Fibroblast of lung (primary cell): ENCODE measurements at regions not wholly inside any gene's neighbourhood (a gene's known extent, or its start where the extent isn't known, plus 50 kb on each side); places are given as distances from the start of the nearest gene placed in this dataset.

ENCODE experiments used
- DNase-seq, 2 donors: peaks; one replicate each; pipeline versions ENCODE4 v3.0.0 to v3.0.0-alpha.2; 2010; ENCODE audit warnings: low read depth in 2 of 2
- H2AFZ ChIP-seq: 2 replicates; pipeline ENCODE4 v1.5.1; 2012; ENCODE audit warnings: low read length, control low read depth, inconsistent platforms
- H3K27ac ChIP-seq: 2 replicates; pipeline ENCODE4 v1.5.1; 2011; ENCODE audit warnings: low read length, control low read depth; ENCODE audit not compliant: insufficient read depth
- H3K27me3 ChIP-seq: 2 replicates; pipeline ENCODE4 v1.5.1; 2011; ENCODE audit warnings: mild to moderate bottlenecking, low read length; ENCODE audit not compliant: control insufficient read depth, insufficient read depth
- H3K36me3 ChIP-seq: 2 replicates; pipeline ENCODE4 v1.5.1; 2011; ENCODE audit warnings: low read length; ENCODE audit not compliant: control insufficient read depth, insufficient read depth
- H3K4me1 ChIP-seq: 2 replicates; pipeline ENCODE4 v1.5.1; 2011; ENCODE audit warnings: low read length; ENCODE audit not compliant: control insufficient read depth, insufficient read depth; ENCODE audit errors: extremely low read depth
- H3K4me2 ChIP-seq: 2 replicates; pipeline ENCODE4 v1.5.1; 2011; ENCODE audit warnings: low read length, control low read depth; ENCODE audit not compliant: insufficient read depth; ENCODE audit errors: extremely low read depth
- H3K4me3 ChIP-seq, 4 experiments: fragments of 200-600 bp in 1 of 4; sonication (generic) in 1 of 4; replicated peaks in 1 of 4; 2 replicates each; pipeline ENCODE4 v1.5.1; 2011 to 2016; ENCODE audit warnings: low read length in 4 of 4, low read depth in 3 of 4, mild to moderate bottlenecking in 3 of 4, control low read depth in 2 of 4, inconsistent platforms in 1 of 4, mixed read lengths in 1 of 4; ENCODE audit not compliant: insufficient read depth in 1 of 4; ENCODE audit errors: control extremely low read depth in 1 of 4
- H3K79me2 ChIP-seq: 2 replicates; pipeline ENCODE4 v1.5.1; 2012; ENCODE audit warnings: mild to moderate bottlenecking, low read length, inconsistent platforms; ENCODE audit not compliant: control insufficient read depth, insufficient read depth
- H3K9ac ChIP-seq: 2 replicates; pipeline ENCODE4 v1.5.1; 2011; ENCODE audit warnings: mild to moderate bottlenecking, low read length, control low read depth; ENCODE audit not compliant: insufficient read depth
- H3K9me3 ChIP-seq: 2 replicates; pipeline ENCODE4 v1.5.1; 2012; ENCODE audit warnings: low read depth, low read length; ENCODE audit not compliant: control insufficient read depth, insufficient read depth
- H4K20me1 ChIP-seq: 2 replicates; pipeline ENCODE4 v1.5.1; 2011; ENCODE audit warnings: low read length; ENCODE audit not compliant: control insufficient read depth, insufficient read depth; ENCODE audit errors: extremely low read depth
- EZH2 ChIP-seq: IDR thresholded peaks from 2 replicates; pipeline ENCODE4 v1.5.1; 2012; ENCODE audit warnings: low read length, control low read depth, mild to moderate bottlenecking; ENCODE audit errors: missing control alignments
- TF ChIP-seq, protein P1 (sequence below), 2 donors: IDR thresholded peaks in 1 of 2; conservative IDR thresholded peaks in 1 of 2; 1 replicate in 1 of 2; 2 replicates in 1 of 2; pipeline ENCODE4 v1.5.1; 2011 to 2012; ENCODE audit warnings: low read length in 2 of 2, control low read depth in 1 of 2, inconsistent platforms in 1 of 2, low read depth in 1 of 2, mild to moderate bottlenecking in 1 of 2

DNA sequence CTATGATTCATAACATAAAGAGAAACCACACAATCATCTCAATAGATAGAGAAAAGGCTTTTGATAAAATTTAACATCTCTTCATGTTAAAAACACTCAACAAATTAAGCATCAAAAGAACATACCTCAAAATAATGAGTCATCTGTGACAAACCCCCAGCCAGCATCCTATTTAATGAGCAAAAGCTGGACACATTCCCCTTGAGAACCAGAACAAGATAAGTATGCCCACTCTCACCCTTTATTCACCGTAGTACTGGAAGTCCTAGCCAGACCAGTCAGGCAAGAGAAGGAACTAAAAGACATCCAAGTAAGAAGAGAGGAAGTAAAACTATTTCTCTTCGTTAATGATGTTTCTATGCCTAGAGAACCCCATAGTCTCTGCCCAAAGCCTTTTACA is 507.2 kb downstream of the PABPC4L start:
- Histone ChIP-seq H2AFZ (no peak overlapping the region), H3K9me3 (no peaks in the 10 kb centered on the region), H3K9ac (no peak overlapping the region), H3K4me3 (no peak overlapping the region), H3K27me3 (no peaks in the 10 kb centered on the region), H3K4me1 (no peaks in the 10 kb centered on the region), H3K79me2 (no peaks in the 10 kb centered on the region), H3K27ac (no peak overlapping the region), H3K36me3 (no peaks in the 10 kb centered on the region), H3K4me2 (no peak overlapping the region), H4K20me1 (no peaks in the 10 kb centered on the region)
- no peak for TF ChIP-seq EZH2
- TF ChIP-seq, protein P1, sequence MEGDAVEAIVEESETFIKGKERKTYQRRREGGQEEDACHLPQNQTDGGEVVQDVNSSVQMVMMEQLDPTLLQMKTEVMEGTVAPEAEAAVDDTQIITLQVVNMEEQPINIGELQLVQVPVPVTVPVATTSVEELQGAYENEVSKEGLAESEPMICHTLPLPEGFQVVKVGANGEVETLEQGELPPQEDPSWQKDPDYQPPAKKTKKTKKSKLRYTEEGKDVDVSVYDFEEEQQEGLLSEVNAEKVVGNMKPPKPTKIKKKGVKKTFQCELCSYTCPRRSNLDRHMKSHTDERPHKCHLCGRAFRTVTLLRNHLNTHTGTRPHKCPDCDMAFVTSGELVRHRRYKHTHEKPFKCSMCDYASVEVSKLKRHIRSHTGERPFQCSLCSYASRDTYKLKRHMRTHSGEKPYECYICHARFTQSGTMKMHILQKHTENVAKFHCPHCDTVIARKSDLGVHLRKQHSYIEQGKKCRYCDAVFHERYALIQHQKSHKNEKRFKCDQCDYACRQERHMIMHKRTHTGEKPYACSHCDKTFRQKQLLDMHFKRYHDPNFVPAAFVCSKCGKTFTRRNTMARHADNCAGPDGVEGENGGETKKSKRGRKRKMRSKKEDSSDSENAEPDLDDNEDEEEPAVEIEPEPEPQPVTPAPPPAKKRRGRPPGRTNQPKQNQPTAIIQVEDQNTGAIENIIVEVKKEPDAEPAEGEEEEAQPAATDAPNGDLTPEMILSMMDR (conservative IDR thresholded peaks at IDR 0.05 in 1 of 2, IDR thresholded peaks at IDR 0.05 in 1 of 2; ENCODE audit: low read depth in 1 of 2, low read length in 2 of 2): no peak
- DNase-seq: peak in 1 of 2 donors; percentile 52

DNA sequence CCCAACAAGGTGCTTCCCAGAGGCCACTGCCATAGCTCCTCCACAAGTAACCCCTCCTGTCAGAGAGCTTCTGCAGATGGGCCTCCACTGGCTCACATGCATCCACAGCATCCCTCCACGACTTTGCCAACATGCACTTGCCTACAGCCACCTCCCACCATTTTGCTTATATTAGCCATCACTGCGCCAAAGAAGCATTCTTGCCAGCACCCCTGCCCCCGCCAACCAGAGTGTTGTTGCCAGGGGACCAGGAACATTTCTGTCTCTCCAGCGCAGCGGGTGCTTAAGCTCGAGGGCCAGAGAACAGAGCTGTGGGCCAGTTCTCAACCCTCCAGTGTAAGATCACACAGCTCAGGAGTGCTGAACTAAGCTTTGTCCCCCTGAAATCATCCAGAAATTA is 517.6 kb downstream of the PABPC4L start:
- Histone ChIP-seq H3K9ac (no peak overlapping the region), H3K4me3 (no peak overlapping the region), H4K20me1 (no peaks in the 10 kb centered on the region), H2AFZ (no peak overlapping the region), H3K9me3 (no peaks in the 10 kb centered on the region), H3K27ac (no peak overlapping the region), H3K4me2 (no peak overlapping the region), H3K79me2 (no peaks in the 10 kb centered on the region), H3K4me1 (no peaks in the 10 kb centered on the region), H3K27me3 (no peaks in the 10 kb centered on the region), H3K36me3 (no peaks in the 10 kb centered on the region)
- no peak for DNase-seq
- TF ChIP-seq, protein P1 (conservative IDR thresholded peaks at IDR 0.05 in 1 of 2, IDR thresholded peaks at IDR 0.05 in 1 of 2; ENCODE audit: low read depth in 1 of 2, low read length in 2 of 2): no peak
- TF ChIP-seq EZH2: no peak

DNA sequence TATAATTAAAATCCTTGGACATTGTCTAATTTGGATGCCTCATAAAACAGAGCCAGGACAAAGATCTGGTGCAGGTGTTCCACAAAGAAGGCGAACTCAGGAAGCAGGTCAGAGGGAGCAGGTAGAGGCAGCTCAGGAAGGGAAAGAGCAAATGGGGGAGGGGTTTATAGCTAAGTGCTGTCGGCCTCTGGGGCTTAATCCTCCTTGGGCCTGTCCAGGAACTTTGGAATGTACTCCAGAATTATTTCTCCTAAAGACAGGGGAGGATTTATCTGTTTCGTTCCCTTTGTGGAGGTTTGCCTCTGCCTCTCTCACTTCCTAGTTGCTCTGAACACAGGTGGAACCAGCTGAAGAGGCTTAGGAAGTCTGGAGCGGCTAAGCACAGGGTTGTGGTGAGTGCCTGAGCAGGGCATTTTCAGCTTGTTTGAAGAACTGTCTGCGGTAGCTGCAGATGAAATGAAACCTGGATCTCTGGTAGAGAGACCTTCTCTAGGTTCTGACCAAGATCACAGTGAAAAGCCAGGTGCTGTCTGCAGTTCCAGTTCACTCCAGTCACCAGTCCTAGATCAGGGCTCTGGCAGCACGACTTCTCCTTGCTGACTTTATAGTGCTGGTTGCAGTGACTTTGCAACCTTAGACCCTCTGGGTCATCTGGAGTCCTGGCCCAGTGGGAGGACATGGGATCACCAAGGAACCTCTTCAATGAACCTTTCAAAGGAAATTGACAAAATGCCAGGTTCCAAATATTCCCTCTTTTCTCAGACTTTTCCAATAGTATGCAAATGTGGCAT is 519.2 kb downstream of the PCDH10 start:
- H3K9me3 ChIP-seq: no peaks in the 10 kb centered on the region
- no peaks in the 10 kb centered on the region for H3K36me3 ChIP-seq
- no peak overlapping the region for H2AFZ ChIP-seq
- H4K20me1 ChIP-seq: no peaks in the 10 kb centered on the region
- H3K4me1 ChIP-seq: no peaks in the 10 kb centered on the region
- H3K9ac ChIP-seq: no peak overlapping the region
- no peak overlapping the region for H3K27ac ChIP-seq
- no peak overlapping the region for H3K4me2 ChIP-seq
- no peak for TF ChIP-seq EZH2
- TF ChIP-seq, protein P1 (conservative IDR thresholded peaks at IDR 0.05 in 1 of 2, IDR thresholded peaks at IDR 0.05 in 1 of 2; ENCODE audit: low read depth in 1 of 2, low read length in 2 of 2): no peak
- H3K27me3 ChIP-seq: no peaks in the 10 kb centered on the region
- no peaks in the 10 kb centered on the region for H3K79me2 ChIP-seq
- DNase-seq: no peak
- H3K4me3 ChIP-seq: no peak overlapping the region
